ENCODE measurements at regions not wholly inside any gene's neighbourhood (a gene's known extent, or its start where the extent isn't known, plus 50 kb on each side); places are given as distances from the start of the nearest gene placed in this dataset.

- H3K4me3 ChIP-seq (ENCODE audit: low read depth in 1 of 2, low read length in 1 of 2), result no peak overlapping the region
- H3K4me1 ChIP-seq (ENCODE audit: control insufficient read depth in 1 of 2, insufficient read depth in 1 of 2, low read depth in 1 of 2, low read length in 1 of 2), result no peaks in the 10 kb centered on the region
- TF ChIP-seq, protein P1, sequence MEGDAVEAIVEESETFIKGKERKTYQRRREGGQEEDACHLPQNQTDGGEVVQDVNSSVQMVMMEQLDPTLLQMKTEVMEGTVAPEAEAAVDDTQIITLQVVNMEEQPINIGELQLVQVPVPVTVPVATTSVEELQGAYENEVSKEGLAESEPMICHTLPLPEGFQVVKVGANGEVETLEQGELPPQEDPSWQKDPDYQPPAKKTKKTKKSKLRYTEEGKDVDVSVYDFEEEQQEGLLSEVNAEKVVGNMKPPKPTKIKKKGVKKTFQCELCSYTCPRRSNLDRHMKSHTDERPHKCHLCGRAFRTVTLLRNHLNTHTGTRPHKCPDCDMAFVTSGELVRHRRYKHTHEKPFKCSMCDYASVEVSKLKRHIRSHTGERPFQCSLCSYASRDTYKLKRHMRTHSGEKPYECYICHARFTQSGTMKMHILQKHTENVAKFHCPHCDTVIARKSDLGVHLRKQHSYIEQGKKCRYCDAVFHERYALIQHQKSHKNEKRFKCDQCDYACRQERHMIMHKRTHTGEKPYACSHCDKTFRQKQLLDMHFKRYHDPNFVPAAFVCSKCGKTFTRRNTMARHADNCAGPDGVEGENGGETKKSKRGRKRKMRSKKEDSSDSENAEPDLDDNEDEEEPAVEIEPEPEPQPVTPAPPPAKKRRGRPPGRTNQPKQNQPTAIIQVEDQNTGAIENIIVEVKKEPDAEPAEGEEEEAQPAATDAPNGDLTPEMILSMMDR (IDR thresholded peaks at IDR 0.05), result no peak
- H3K27ac ChIP-seq, result no peak overlapping the region
- peaks cover 14% of the 10 kb centered on the region for H3K27me3 ChIP-seq
- H3K9me3 ChIP-seq, result no peaks in the 10 kb centered on the region
- no peaks in the 10 kb centered on the region for H3K36me3 ChIP-seq
Measured at GRCh38 chr15:93986400-93986984, 244.9 kb upstream of the MCTP2 start.

DNA sequence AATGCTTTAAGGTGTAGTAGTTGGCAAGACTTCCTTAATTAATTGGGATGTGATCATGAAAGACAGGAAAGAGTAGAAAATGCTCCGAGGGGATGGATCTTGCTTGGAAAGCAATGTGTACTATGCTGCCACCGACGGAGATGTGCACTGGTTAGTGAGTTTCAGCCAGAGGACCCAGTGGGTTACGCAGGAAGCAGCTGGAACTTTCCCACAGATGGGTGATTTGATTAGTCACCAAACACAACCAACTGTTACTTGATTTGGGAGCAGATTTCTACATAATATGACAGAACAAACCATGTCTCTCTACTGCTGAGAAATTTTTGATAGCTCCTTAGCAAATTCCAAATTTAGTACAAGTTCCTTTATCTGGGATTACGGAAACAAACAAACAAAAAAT lies 245.4 kb upstream of the MCTP2 start:
- Histone ChIP-seq H3K27me3 (peaks cover 14% of the 10 kb centered on the region), H3K4me3 (ENCODE audit: low read depth in 1 of 2, low read length in 1 of 2) (no peak overlapping the region), H3K36me3 (no peaks in the 10 kb centered on the region), H3K27ac (no peak overlapping the region), H3K4me1 (ENCODE audit: control insufficient read depth in 1 of 2, insufficient read depth in 1 of 2, low read depth in 1 of 2, low read length in 1 of 2) (no peaks in the 10 kb centered on the region), H3K9me3 (no peaks in the 10 kb centered on the region)
- TF ChIP-seq, protein P1 (IDR thresholded peaks at IDR 0.05), result no peak

DNA sequence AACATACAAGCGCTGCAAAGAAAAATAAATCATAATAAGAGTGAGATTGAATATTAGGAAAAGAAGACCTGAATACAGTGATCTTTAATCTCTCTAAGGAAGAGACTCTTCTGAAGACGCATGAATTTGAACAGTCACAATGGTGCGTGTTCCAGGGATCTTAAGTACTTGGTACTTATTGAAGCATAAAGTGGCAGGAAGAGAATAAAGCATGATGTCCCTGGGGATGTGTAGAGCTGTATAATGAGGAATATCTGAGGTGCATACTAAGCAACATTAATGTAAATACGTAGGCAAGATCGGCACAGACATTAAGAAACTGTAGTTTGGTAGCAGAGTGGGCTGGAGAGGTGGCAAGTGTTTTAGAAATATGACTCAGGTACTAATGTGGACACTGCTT lies 246.2 kb upstream of the MCTP2 start:
- no peaks in the 10 kb centered on the region for H3K36me3 ChIP-seq
- no peaks in the 10 kb centered on the region for H3K9me3 ChIP-seq
- no peak overlapping the region for H3K27ac ChIP-seq
- TF ChIP-seq, protein P1 (IDR thresholded peaks at IDR 0.05), result no peak
- peaks cover 14% of the 10 kb centered on the region for H3K27me3 ChIP-seq
- no peak overlapping the region for H3K4me3 ChIP-seq (ENCODE audit: low read depth in 1 of 2, low read length in 1 of 2)
- no peaks in the 10 kb centered on the region for H3K4me1 ChIP-seq (ENCODE audit: control insufficient read depth in 1 of 2, insufficient read depth in 1 of 2, low read depth in 1 of 2, low read length in 1 of 2)

DNA sequence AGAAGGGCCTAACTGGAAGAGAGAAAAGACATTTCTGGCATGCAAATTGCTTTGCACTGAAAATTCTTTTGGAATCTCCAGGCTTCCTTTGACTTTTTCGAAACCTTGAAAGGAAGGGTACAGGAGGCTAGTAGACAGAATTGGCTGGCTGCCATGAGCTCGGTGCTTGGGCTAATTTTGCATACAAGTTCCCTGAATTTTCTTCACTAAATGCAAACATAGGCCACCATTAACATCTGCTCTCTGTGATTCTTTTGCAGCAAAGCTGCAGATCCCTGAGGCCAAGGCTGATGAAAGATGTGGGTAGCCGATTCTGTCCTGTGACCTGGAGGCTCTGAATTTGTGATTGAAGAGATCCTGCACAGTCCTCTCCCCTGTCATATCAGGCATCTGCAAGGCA lies 247.8 kb upstream of the MCTP2 start:
- no peaks in the 10 kb centered on the region for H3K9me3 ChIP-seq
- H3K36me3 ChIP-seq, result no peaks in the 10 kb centered on the region
- H3K4me1 ChIP-seq (ENCODE audit: control insufficient read depth in 1 of 2, insufficient read depth in 1 of 2, low read depth in 1 of 2, low read length in 1 of 2), result no peaks in the 10 kb centered on the region
- H3K4me3 ChIP-seq (ENCODE audit: low read depth in 1 of 2, low read length in 1 of 2), result no peak overlapping the region
- no peak overlapping the region for H3K27ac ChIP-seq
- TF ChIP-seq, protein P1 (IDR thresholded peaks at IDR 0.05), result no peak
- H3K27me3 ChIP-seq, result peaks cover 14% of the 10 kb centered on the region

DNA sequence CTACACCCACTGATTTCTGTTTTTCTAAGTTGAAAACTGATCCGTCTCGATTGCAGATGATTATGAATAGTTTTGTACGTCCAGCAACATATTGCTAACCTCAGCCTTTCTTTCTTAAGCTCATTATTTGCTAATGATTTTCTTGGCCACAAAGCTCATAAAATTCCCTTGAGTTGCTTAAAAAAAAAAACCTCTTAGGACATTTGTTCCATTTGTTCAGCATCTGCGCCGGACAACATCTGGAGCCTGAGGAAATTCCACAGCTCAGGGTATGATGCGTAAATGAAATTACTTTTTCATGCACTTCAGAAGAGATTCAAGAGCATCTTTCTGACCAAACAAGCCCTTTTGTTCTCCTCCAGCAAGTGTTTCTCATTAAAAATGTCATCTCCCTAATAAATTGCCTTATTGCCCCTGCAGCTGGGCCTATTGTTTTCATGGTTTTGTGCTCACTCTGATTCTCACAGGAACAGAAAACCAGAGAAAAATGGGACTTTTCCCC lies 249.1 kb upstream of the MCTP2 start:
- Histone ChIP-seq H3K4me3 (ENCODE audit: low read depth in 1 of 2, low read length in 1 of 2) (no peak overlapping the region), H3K27ac (no peak overlapping the region), H3K27me3 (peaks cover 14% of the 10 kb centered on the region), H3K4me1 (ENCODE audit: control insufficient read depth in 1 of 2, insufficient read depth in 1 of 2, low read depth in 1 of 2, low read length in 1 of 2) (no peaks in the 10 kb centered on the region), H3K9me3 (no peaks in the 10 kb centered on the region), H3K36me3 (no peaks in the 10 kb centered on the region)
- TF ChIP-seq, protein P1 (IDR thresholded peaks at IDR 0.05), result no peak

All from neutrophil (primary cell).